HepG2 (cell line): ENCODE measurements at regions not wholly inside any gene's neighbourhood (a gene's known extent, or its start where the extent isn't known, plus 50 kb on each side); places are given as distances from the start of the nearest gene placed in this dataset.

Source experiments
- CCAR2 ChIP-seq: fragments of 200-400 bp; formaldehyde crosslinking; optimal IDR thresholded peaks from 2 replicates; pipeline ENCODE3; 2018; ENCODE audit warnings: low read depth, mild to moderate bottlenecking, low read length, moderate library complexity
- E2F1 ChIP-seq: sonication (generic); formaldehyde crosslinking; IDR thresholded peaks from 2 replicates; pipeline ENCODE4 v1.5.0; 2020; ENCODE audit warnings: missing genetic modification reagents
- HIC2 ChIP-seq: sonication (generic); formaldehyde crosslinking; IDR thresholded peaks from 2 replicates; pipeline ENCODE4 v1.9.0; 2022; ENCODE audit warnings: low read depth, missing genetic modification reagents
- MLX ChIP-seq: IDR thresholded peaks from 2 replicates; pipeline ENCODE4 v1.6.1; 2016
- PHF21A ChIP-seq: sonication (generic); formaldehyde crosslinking; IDR thresholded peaks from 2 replicates; pipeline ENCODE4 v1.5.0; 2020; ENCODE audit warnings: mild to moderate bottlenecking, missing genetic modification reagents
- PITX1 ChIP-seq: sonication (generic); formaldehyde crosslinking; IDR thresholded peaks from 2 replicates; pipeline ENCODE4 v1.5.1; 2020; ENCODE audit warnings: mild to moderate bottlenecking, missing genetic modification reagents
- RBFOX2 ChIP-seq: fragments of 200-400 bp; formaldehyde crosslinking; IDR thresholded peaks from 2 replicates; pipeline ENCODE4 v1.6.1; 2017; ENCODE audit warnings: low read depth, mild to moderate bottlenecking, low read length
- SKIL ChIP-seq: sonication (generic); formaldehyde crosslinking; IDR thresholded peaks from 2 replicates; pipeline ENCODE4 v1.8.0; 2022; ENCODE audit warnings: missing genetic modification reagents, mild to moderate bottlenecking, moderate library complexity, borderline replicate concordance
- TFDP2 ChIP-seq: sonication (generic); formaldehyde crosslinking; IDR thresholded peaks from 2 replicates; pipeline ENCODE4 v1.4.0; 2020; ENCODE audit warnings: missing genetic modification reagents
- ZBTB43 ChIP-seq: sonication (generic); formaldehyde crosslinking; conservative IDR thresholded peaks from 2 replicates; pipeline ENCODE4 v1.4.0; 2020; ENCODE audit warnings: missing genetic modification reagents
- ZKSCAN8 ChIP-seq: IDR thresholded peaks from 2 replicates; pipeline ENCODE4 v1.6.1; 2016; ENCODE audit warnings: borderline replicate concordance, missing genetic modification reagents, missing compliant biosample characterization
- ZNF354B ChIP-seq: sonication (generic); formaldehyde crosslinking; IDR thresholded peaks from 2 replicates; pipeline ENCODE4 v1.8.0; 2022; ENCODE audit warnings: mild to moderate bottlenecking, missing genetic modification reagents
- ZNF414 ChIP-seq: sonication (generic); formaldehyde crosslinking; IDR thresholded peaks from 2 replicates; pipeline ENCODE4 v1.5.0; 2020; ENCODE audit warnings: missing genetic modification reagents
- ZNF468 ChIP-seq: sonication (generic); formaldehyde crosslinking; IDR thresholded peaks from 2 replicates; pipeline ENCODE4 v1.8.0; 2022; ENCODE audit warnings: mild to moderate bottlenecking, moderate library complexity, missing genetic modification reagents
- ZNF597 ChIP-seq: sonication (generic); formaldehyde crosslinking; IDR thresholded peaks from 2 replicates; pipeline ENCODE4 v1.5.0; 2020; ENCODE audit warnings: missing genetic modification reagents
- ZNF703 ChIP-seq: sonication (generic); formaldehyde crosslinking; IDR thresholded peaks from 2 replicates; pipeline ENCODE4 v1.5.1; 2020; ENCODE audit warnings: missing genetic modification reagents, mild to moderate bottlenecking, moderate library complexity, borderline replicate concordance
- ZNF777 ChIP-seq: sonication (generic); formaldehyde crosslinking; IDR thresholded peaks from 2 replicates; pipeline ENCODE4 v1.4.0; 2020; ENCODE audit warnings: missing genetic modification reagents

- no peak for TF ChIP-seq ZNF597
- TF ChIP-seq ZKSCAN8 = peak; percentile 23; the same call in 1 of the 2 replicates
- TF ChIP-seq ZNF703 = no peak
- TF ChIP-seq PITX1 = peak; percentile 51; the same call in 1 of the 2 replicates
- TF ChIP-seq ZNF354B = no peak
- TF ChIP-seq PHF21A (CRISPR knock-in tag) = no peak
- no peak for TF ChIP-seq ZBTB43 (CRISPR knock-in tag)
- 0 out of 2 replicates have a peak, but pooled peaks have one; percentile 31 for TF ChIP-seq E2F1
- no peak for TF ChIP-seq RBFOX2
- no peak for TF ChIP-seq MLX (CRISPR knock-in tag)
- TF ChIP-seq ZNF414 (CRISPR knock-in tag) = 0 out of 2 replicates have a peak, but pooled peaks have one; percentile 56
- no peak for TF ChIP-seq HIC2 (CRISPR knock-in tag)
- TF ChIP-seq TFDP2 (CRISPR knock-in tag) = 0 out of 2 replicates have a peak, but pooled peaks have one; percentile 10
- TF ChIP-seq ZNF468 = no peak
- TF ChIP-seq ZNF777 (CRISPR knock-in tag) = no peak
- TF ChIP-seq CCAR2 = no peak
- TF ChIP-seq SKIL (CRISPR knock-in tag) = no peak
These were observed 1232.3 kb upstream of the ZEB2 start (continued) for GRCh38 chr2:145752091-145752806.
